NCI-H1105 (cell line): ENCODE measurements at regions not wholly inside any gene's neighbourhood (a gene's known extent, or its start where the extent isn't known, plus 50 kb on each side); places are given as distances from the start of the nearest gene placed in this dataset.
A peak's percentile ranks its signal among the peaks of the same experiment; 100 is the strongest.
"Not testable (repeated sequence)": the region's sequence is repeated elsewhere in the genome, so short reads cannot be mapped to it uniquely, and the experiment has no call there.

ENCODE experiments used
- DNase-seq: peaks from one replicate; lab custom pipeline; 2025; lab: John Stamatoyannopoulos, UW

- no peak for DNase-seq
Observed at GRCh38 chr18:30446605-30447004, 595.9 kb downstream of the DSC3 start.

- no peak for DNase-seq
Observed at GRCh38 chr18:30444544-30444943, 598.0 kb downstream of the DSC3 start.

- DNase-seq: no peak
Observed at GRCh38 chr18:30440351-30440750, 602.2 kb downstream of the DSC3 start.

- DNase-seq: no peak
Observed at GRCh38 chr18:30439174-30439573, 603.4 kb downstream of the DSC3 start.

- peak; percentile 10 for DNase-seq
Observed at GRCh38 chr18:30432349-30432748, 610.2 kb downstream of the DSC3 start.

GRCh38 chr18:30419399-30419798, 623.1 kb downstream of the DSC3 start:
- not testable (repeated sequence) for DNase-seq

- no peak for DNase-seq
Observed at GRCh38 chr18:30415903-30416302, 626.6 kb downstream of the DSC3 start.

- no peak for DNase-seq
Observed at GRCh38 chr18:30409120-30409519, 633.4 kb downstream of the DSC3 start.

- DNase-seq: no peak
Observed at GRCh38 chr18:30406728-30407127, 635.8 kb downstream of the DSC3 start.

GRCh38 chr18:30405038-30405437, 637.5 kb downstream of the DSC3 start:
- no peak for DNase-seq

GRCh38 chr18:30404422-30404821, 638.1 kb downstream of the DSC3 start:
- no peak for DNase-seq

- DNase-seq: no peak
Observed at GRCh38 chr18:30403278-30403677, 639.3 kb downstream of the DSC3 start.

- no peak for DNase-seq
Observed at GRCh38 chr18:30387401-30387800, 655.1 kb downstream of the DSC3 start.

- DNase-seq: no peak
Observed at GRCh38 chr18:30386624-30387023, 655.9 kb downstream of the DSC3 start.

- DNase-seq: no peak
Observed at GRCh38 chr18:30385684-30386083, 656.9 kb downstream of the DSC3 start.

GRCh38 chr18:30381826-30382225, 660.7 kb downstream of the DSC3 start:
- DNase-seq: no peak

- DNase-seq: no peak
Observed at GRCh38 chr18:30378097-30378496, 664.4 kb downstream of the DSC3 start.

- DNase-seq: no peak
Observed at GRCh38 chr18:30376515-30376914, 666.0 kb downstream of the DSC3 start.

- no peak for DNase-seq
Observed at GRCh38 chr18:30361864-30362540, 680.5 kb downstream of the DSC3 start.

- DNase-seq: no peak
Observed at GRCh38 chr18:30359521-30359920, 683.0 kb downstream of the DSC3 start.

- no peak for DNase-seq
Observed at GRCh38 chr18:30358555-30358954, 684.0 kb downstream of the DSC3 start.

- DNase-seq: no peak
Observed at GRCh38 chr18:30352551-30353168, 689.9 kb downstream of the DSC3 start.

- no peak for DNase-seq
Observed at GRCh38 chr18:30350263-30350662, 692.3 kb downstream of the DSC3 start.

GRCh38 chr18:30343090-30343489, 699.5 kb downstream of the DSC3 start:
- DNase-seq: no peak
